Karpas-422 (cell line): ENCODE measurements at regions not wholly inside any gene's neighbourhood (a gene's known extent, or its start where the extent isn't known, plus 50 kb on each side); places are given as distances from the start of the nearest gene placed in this dataset.

ENCODE experiments used
- DNase-seq: peaks from one replicate; pipeline ENCODE4 v3.0.0-alpha.2; 2015
- H2AFZ ChIP-seq: fragments of 200-600 bp; sonication (generic); 2 replicates; pipeline ENCODE4 v1.6.1; 2014; ENCODE audit warnings: antibody characterized with exemption, low read length, mixed read lengths
- H3K27ac ChIP-seq: fragments of 200-600 bp; sonication (generic); 2 replicates; pipeline ENCODE4 v1.5.1; 2014; ENCODE audit warnings: mild to moderate bottlenecking, low read length, moderate library complexity
- H3K27me3 ChIP-seq: fragments of 200-600 bp; sonication (generic); 2 replicates; pipeline ENCODE4 v1.6.1; 2014; ENCODE audit warnings: low read length, mixed read lengths
- H3K36me3 ChIP-seq: fragments of 200-600 bp; sonication (generic); 2 replicates; pipeline ENCODE4 v1.6.1; 2014; ENCODE audit warnings: low read length, mixed read lengths; ENCODE audit not compliant: insufficient read depth
- H3K4me1 ChIP-seq: fragments of 200-600 bp; sonication (generic); 2 replicates; pipeline ENCODE4 v1.6.1; 2014; ENCODE audit warnings: mild to moderate bottlenecking, low read length, mixed read lengths
- H3K4me2 ChIP-seq: fragments of 200-600 bp; sonication (generic); 2 replicates; pipeline ENCODE4 v1.6.1; 2014; ENCODE audit warnings: low read length, low read depth, mild to moderate bottlenecking; ENCODE audit not compliant: poor library complexity, severe bottlenecking
- H3K4me3 ChIP-seq: fragments of 200-600 bp; sonication (generic); 2 replicates; pipeline ENCODE4 v1.5.1; 2014; ENCODE audit warnings: mild to moderate bottlenecking, antibody characterized with exemption, low read length, mixed read lengths
- H3K79me2 ChIP-seq: fragments of 200-600 bp; sonication (generic); 2 replicates; pipeline ENCODE4 v1.6.1; 2014; ENCODE audit warnings: mild to moderate bottlenecking, low read length, mixed read lengths
- H3K9ac ChIP-seq: fragments of 200-600 bp; sonication (generic); 2 replicates; pipeline ENCODE4 v1.6.0; 2014; ENCODE audit warnings: low read length
- H3K9me2 ChIP-seq: fragments of 200-600 bp; sonication (generic), shearing (Covaris generic); replicated peaks from 2 replicates; pipeline ENCODE4 v1.6.0; 2014; ENCODE audit warnings: mild to moderate bottlenecking, low read length, moderate library complexity; ENCODE audit not compliant: insufficient read depth
- H3K9me3 ChIP-seq: fragments of 300-700, 200-600 bp; sonication (generic); 2 replicates; pipeline ENCODE4 v1.6.1; 2014; ENCODE audit warnings: low read length, mixed read lengths
- H4K20me1 ChIP-seq: fragments of 200-600 bp; sonication (generic); 2 replicates; pipeline ENCODE4 v1.6.1; 2014; ENCODE audit warnings: mild to moderate bottlenecking, antibody characterized with exemption, low read length, low read depth; ENCODE audit not compliant: insufficient read depth

DNA sequence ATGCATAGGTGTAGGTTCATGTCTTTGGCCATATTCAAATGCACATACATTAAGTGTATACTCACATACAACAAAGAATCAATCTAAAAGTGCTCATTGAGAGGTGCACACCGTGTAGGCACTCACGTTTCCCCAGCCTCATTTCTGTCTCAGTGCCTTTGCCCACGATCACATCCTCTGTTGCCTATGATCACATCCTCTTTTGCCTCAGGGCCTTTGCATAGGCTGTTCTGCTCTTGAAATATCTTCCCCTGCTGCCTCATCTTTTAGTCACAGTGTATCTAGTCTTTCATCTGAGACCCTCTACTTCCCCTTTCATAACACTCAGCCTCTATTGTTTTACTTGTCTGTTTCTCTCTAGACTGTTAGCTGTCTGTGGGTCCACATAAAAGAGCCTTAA is 69.3 kb downstream of the FOXD2 start:
- DNase-seq = peak; percentile 72
- H3K27me3 ChIP-seq = no peaks in the 10 kb centered on the region

DNA sequence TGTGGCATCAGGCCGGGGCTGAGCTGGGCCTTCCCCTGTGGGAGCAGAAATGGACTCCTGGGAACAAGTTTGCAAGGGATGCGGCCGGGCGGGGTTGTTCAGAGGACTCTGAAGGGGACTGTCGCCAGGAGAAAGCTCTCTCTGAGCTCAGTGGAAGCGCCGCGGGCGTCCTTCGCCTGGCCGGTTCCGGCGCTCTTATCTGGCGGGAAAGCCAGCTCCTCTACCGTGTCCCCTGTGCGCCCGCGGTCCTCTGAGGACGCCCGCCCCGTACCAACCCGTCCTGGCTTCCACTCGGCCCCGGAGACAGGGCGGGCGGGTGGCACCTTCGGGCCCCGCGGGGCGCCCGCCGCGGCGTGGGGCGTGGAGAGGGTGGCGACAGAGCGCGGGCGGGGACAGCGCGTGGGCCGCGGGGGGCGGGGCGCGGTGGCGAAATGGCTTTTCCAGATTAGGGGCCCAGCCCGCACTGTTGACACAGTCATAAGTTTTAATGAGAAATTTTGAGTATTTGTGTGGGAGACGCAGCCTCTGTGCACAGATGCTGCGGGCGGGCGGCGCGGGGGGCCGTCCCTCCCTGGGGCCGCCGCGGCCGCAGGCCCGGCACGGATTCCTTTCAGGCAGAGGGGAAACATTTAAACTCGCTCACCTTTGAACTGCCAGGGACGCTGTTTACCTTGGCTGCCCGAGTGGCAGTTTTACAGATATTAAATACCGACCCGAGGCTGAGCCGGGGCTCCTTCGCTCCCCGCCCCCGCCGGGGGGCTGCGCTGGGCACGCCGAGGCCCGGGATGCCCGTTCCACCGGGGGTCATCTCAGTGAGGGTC is 70.2 kb downstream of the FOXD2 start:
- H3K9me2 ChIP-seq = no peaks in the 10 kb centered on the region
- H3K4me3 ChIP-seq = peak overlapping the region; percentile 27; the same call in 1 of the 2 replicates
- no peaks in the 10 kb centered on the region for H4K20me1 ChIP-seq
- peak overlapping the region; percentile 50 for H3K4me2 ChIP-seq
- H3K4me1 ChIP-seq = peaks cover 9% of the 10 kb centered on the region
- H2AFZ ChIP-seq = no peak overlapping the region
- no peak overlapping the region for H3K27ac ChIP-seq
- no peak overlapping the region for H3K9ac ChIP-seq
- H3K27me3 ChIP-seq = no peaks in the 10 kb centered on the region
- H3K9me3 ChIP-seq = no peaks in the 10 kb centered on the region
- H3K36me3 ChIP-seq = no peaks in the 10 kb centered on the region
- no peak for DNase-seq
- no peaks in the 10 kb centered on the region for H3K79me2 ChIP-seq

More for the DNA sequence above, 69.3 kb downstream of the FOXD2 start:
- H3K4me2 ChIP-seq = no peak overlapping the region
- no peak overlapping the region for H3K27ac ChIP-seq
- H3K4me3 ChIP-seq = no peak overlapping the region
- no peaks in the 10 kb centered on the region for H4K20me1 ChIP-seq
- H3K9me3 ChIP-seq = no peaks in the 10 kb centered on the region
- no peaks in the 10 kb centered on the region for H3K9me2 ChIP-seq
- peaks cover 9% of the 10 kb centered on the region for H3K4me1 ChIP-seq
- no peak overlapping the region for H3K9ac ChIP-seq
- H2AFZ ChIP-seq = no peak overlapping the region
- H3K79me2 ChIP-seq = no peaks in the 10 kb centered on the region
- H3K36me3 ChIP-seq = no peaks in the 10 kb centered on the region

GRCh38 chr1:47508702-47509431 is 71.0 kb downstream of the FOXD2 start:
- no peak overlapping the region; the same call in 1 of the 2 replicates for H3K4me3 ChIP-seq
- H3K9ac ChIP-seq = no peak overlapping the region
- H3K9me2 ChIP-seq = no peaks in the 10 kb centered on the region
- peak overlapping the region; percentile 50 for H3K4me2 ChIP-seq
- no peaks in the 10 kb centered on the region for H4K20me1 ChIP-seq
- peaks cover 9% of the 10 kb centered on the region for H3K4me1 ChIP-seq
- no peaks in the 10 kb centered on the region for H3K36me3 ChIP-seq
- DNase-seq = no peak
- H2AFZ ChIP-seq = no peak overlapping the region
- peaks cover 3% of the 10 kb centered on the region; the same call in 1 of the 2 replicates for H3K9me3 ChIP-seq
- H3K79me2 ChIP-seq = no peaks in the 10 kb centered on the region
- 0 out of 2 replicates have a peak, but pooled peaks cover 1% of the 10 kb centered on the region for H3K27me3 ChIP-seq
- no peak overlapping the region for H3K27ac ChIP-seq

DNA sequence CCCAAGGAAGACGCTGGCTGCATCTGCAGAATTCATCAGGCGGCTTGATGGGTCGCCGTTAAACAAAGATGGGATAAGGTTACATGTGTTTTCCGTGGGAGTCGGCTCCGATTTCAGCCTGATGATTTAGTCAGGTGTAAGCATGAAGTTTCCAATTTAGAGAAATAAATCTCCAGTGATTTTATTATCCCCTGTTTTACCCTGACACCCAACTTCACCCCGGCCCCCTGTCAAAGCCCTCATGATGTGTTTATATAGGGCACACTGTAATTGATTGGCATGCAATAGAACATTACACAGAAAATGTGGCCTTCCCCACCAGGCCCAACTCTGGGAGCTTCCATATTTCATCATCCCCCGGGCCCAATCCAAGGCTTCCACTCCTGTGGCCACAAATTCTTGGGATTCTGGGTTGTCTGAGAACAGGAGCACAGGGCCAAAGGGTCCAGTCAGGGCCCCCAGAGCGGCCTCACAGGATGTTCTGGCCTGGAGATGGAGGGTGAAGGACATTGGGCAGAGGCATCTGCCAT is 72.5 kb downstream of the FOXD2 start:
- Histone ChIP-seq H3K36me3 (no peaks in the 10 kb centered on the region), H3K4me1 (peaks cover 9% of the 10 kb centered on the region), H3K27ac (no peak overlapping the region), H2AFZ (no peak overlapping the region), H3K9me2 (no peaks in the 10 kb centered on the region), H3K9ac (no peak overlapping the region), H3K79me2 (no peaks in the 10 kb centered on the region), H4K20me1 (no peaks in the 10 kb centered on the region), H3K27me3 (peaks cover 2% of the 10 kb centered on the region; the same call in 1 of the 2 replicates), H3K9me3 (peaks cover 6% of the 10 kb centered on the region; the same call in 1 of the 2 replicates), H3K4me2 (no peak overlapping the region), H3K4me3 (no peak overlapping the region)
- DNase-seq = no peak

DNA sequence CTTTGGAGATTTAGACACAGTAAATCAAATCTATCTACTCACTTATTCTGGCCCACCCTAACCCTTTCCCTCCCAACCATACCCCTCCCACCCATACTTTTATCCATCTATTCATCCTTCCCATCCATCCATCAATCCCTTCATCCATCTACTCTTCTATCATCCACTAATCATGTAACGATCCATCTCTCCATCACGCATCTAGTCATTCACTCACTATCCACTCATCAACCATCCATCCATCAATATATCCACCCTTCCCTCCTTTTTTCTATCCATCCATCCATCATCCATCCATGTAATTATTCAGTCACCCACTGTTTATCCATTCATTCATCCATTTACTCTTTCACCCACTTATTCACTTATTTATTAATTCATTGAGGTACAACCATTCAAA is 74.0 kb downstream of the FOXD2 start:
- Histone ChIP-seq H3K9me3 (peaks cover 6% of the 10 kb centered on the region; the same call in 1 of the 2 replicates), H3K9me2 (no peaks in the 10 kb centered on the region), H3K4me1 (peaks cover 9% of the 10 kb centered on the region), H3K27me3 (peaks cover 2% of the 10 kb centered on the region; the same call in 1 of the 2 replicates), H3K27ac (no peak overlapping the region), H3K79me2 (no peaks in the 10 kb centered on the region), H3K4me2 (no peak overlapping the region), H4K20me1 (no peaks in the 10 kb centered on the region), H2AFZ (no peak overlapping the region), H3K4me3 (no peak overlapping the region), H3K36me3 (no peaks in the 10 kb centered on the region), H3K9ac (no peak overlapping the region)
- no peak for DNase-seq

- Histone ChIP-seq H3K4me2 (no peak overlapping the region), H3K9me3 (peaks cover 6% of the 10 kb centered on the region; the same call in 1 of the 2 replicates), H3K4me3 (no peak overlapping the region), H3K4me1 (no peaks in the 10 kb centered on the region), H3K36me3 (no peaks in the 10 kb centered on the region), H4K20me1 (no peaks in the 10 kb centered on the region), H3K9ac (no peak overlapping the region), H3K27ac (no peak overlapping the region), H3K9me2 (no peaks in the 10 kb centered on the region), H3K27me3 (peaks cover 2% of the 10 kb centered on the region; the same call in 1 of the 2 replicates), H3K79me2 (no peaks in the 10 kb centered on the region), H2AFZ (no peak overlapping the region)
- no peak for DNase-seq
Observed at GRCh38 chr1:47513393-47513792, 75.5 kb downstream of the FOXD2 start.

- no peak overlapping the region for H3K4me2 ChIP-seq
- H3K27me3 ChIP-seq = peaks cover 2% of the 10 kb centered on the region; the same call in 1 of the 2 replicates
- peaks cover 6% of the 10 kb centered on the region; the same call in 1 of the 2 replicates for H3K9me3 ChIP-seq
- H3K4me1 ChIP-seq = no peaks in the 10 kb centered on the region
- no peaks in the 10 kb centered on the region for H4K20me1 ChIP-seq
- no peaks in the 10 kb centered on the region for H3K79me2 ChIP-seq
- no peak overlapping the region for H3K27ac ChIP-seq
- no peak overlapping the region for H3K4me3 ChIP-seq
- no peaks in the 10 kb centered on the region for H3K9me2 ChIP-seq
- H2AFZ ChIP-seq = no peak overlapping the region
- no peak for DNase-seq
- H3K9ac ChIP-seq = no peak overlapping the region
- no peaks in the 10 kb centered on the region for H3K36me3 ChIP-seq
Observed at GRCh38 chr1:47514229-47514628, 76.4 kb downstream of the FOXD2 start.
